HCT116 (cell line): ENCODE measurements at regions not wholly inside any gene's neighbourhood (a gene's known extent, or its start where the extent isn't known, plus 50 kb on each side); places are given as distances from the start of the nearest gene placed in this dataset.

Experiments used
- EZH2 ChIP-seq: fragments of 200-600 bp; sonication (generic); IDR thresholded peaks from 2 replicates; pipeline ENCODE4 v1.6.1; 2017; ENCODE audit warnings: antibody characterized with exemption, mixed run types
- POLR2A ChIP-seq: IDR thresholded peaks from 2 replicates; pipeline ENCODE4 v1.7.0; 2011; ENCODE audit warnings: borderline replicate concordance; ENCODE audit not compliant: insufficient read depth, insufficient read length; ENCODE audit errors: extremely low read depth
- POLR2AphosphoS5 ChIP-seq: IDR thresholded peaks from 2 replicates; pipeline ENCODE4 v1.6.1; 2011; ENCODE audit warnings: mild to moderate bottlenecking, low read depth, low read length, moderate library complexity
- SP1 ChIP-seq: IDR thresholded peaks from 2 replicates; pipeline ENCODE4 v1.6.1; 2012; ENCODE audit warnings: low read depth
- TCF7L2 ChIP-seq: IDR thresholded peaks from 2 replicates; pipeline ENCODE4 v1.7.0; 2011; ENCODE audit warnings: borderline replicate concordance, inconsistent platforms; ENCODE audit not compliant: insufficient read depth, insufficient read length; ENCODE audit errors: extremely low read depth
- YY1 ChIP-seq: IDR thresholded peaks from 2 replicates; pipeline ENCODE4 v1.6.1; 2011; ENCODE audit warnings: low read length, low read depth, moderate library complexity, mild to moderate bottlenecking; ENCODE audit not compliant: insufficient replicate concordance; ENCODE audit errors: extremely low read depth
- ZNF274 ChIP-seq: fragments of 200-500 bp; sonication (Bioruptor generic); IDR thresholded peaks from 2 replicates; pipeline ENCODE4 v1.6.1; 2014; ENCODE audit warnings: mild to moderate bottlenecking, low read depth, low read length, inconsistent platforms
- TF ChIP-seq, protein P1 (sequence below), 3 experiments: fragments of 200-600 bp in 1 of 3; sonication (generic) in 1 of 3; IDR thresholded peaks in 2 of 3; conservative IDR thresholded peaks in 1 of 3; 2 replicates each; pipeline ENCODE4 v1.5.1; 2012 to 2017; ENCODE audit warnings: low read depth in 2 of 3, low read length in 2 of 3, antibody characterized with exemption in 1 of 3, borderline replicate concordance in 1 of 3, control low read depth in 1 of 3, mild to moderate bottlenecking in 1 of 3, mixed read lengths in 1 of 3, mixed run types in 1 of 3, moderate library complexity in 1 of 3; ENCODE audit not compliant: insufficient read depth in 1 of 3
- TF ChIP-seq, protein P2 (sequence below): IDR thresholded peaks from 2 replicates; pipeline ENCODE4 v1.6.1; 2012
- TF ChIP-seq, protein P3 (sequence below): IDR thresholded peaks from 2 replicates; pipeline ENCODE4 v1.6.1; 2011; ENCODE audit warnings: mild to moderate bottlenecking, low read length, moderate library complexity; ENCODE audit not compliant: insufficient replicate concordance; ENCODE audit errors: extremely low read depth
- TF ChIP-seq, protein P4 (sequence below): IDR thresholded peaks from 2 replicates; pipeline ENCODE4 v1.6.1; 2012

DNA sequence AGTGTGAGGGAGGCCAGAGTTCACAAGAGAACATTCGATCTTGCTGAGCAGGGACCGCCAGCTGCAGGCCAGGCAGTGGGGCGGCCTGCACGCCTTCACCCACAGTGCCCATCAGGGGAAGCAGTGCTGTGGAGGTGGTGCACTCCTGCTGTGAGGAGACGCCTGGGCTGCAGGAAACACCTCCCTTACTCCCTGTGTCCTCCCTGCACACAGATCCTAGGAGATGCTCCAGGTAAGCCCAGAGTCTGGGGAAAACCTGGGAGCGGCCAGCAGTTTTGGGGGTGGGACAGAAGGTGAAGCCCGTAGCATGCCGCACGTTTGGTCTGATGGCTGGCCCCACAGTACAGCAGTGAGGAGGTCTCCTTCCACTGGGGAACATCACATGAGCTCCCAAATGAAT, 180.8 kb upstream of the RAB6C start:
- TF ChIP-seq YY1 (no peak), ZNF274 (no peak), EZH2 (no peak), TCF7L2 (no peak), SP1 (no peak), POLR2A (no peak), POLR2AphosphoS5 (no peak)
- TF ChIP-seq, protein P1, sequence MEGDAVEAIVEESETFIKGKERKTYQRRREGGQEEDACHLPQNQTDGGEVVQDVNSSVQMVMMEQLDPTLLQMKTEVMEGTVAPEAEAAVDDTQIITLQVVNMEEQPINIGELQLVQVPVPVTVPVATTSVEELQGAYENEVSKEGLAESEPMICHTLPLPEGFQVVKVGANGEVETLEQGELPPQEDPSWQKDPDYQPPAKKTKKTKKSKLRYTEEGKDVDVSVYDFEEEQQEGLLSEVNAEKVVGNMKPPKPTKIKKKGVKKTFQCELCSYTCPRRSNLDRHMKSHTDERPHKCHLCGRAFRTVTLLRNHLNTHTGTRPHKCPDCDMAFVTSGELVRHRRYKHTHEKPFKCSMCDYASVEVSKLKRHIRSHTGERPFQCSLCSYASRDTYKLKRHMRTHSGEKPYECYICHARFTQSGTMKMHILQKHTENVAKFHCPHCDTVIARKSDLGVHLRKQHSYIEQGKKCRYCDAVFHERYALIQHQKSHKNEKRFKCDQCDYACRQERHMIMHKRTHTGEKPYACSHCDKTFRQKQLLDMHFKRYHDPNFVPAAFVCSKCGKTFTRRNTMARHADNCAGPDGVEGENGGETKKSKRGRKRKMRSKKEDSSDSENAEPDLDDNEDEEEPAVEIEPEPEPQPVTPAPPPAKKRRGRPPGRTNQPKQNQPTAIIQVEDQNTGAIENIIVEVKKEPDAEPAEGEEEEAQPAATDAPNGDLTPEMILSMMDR (IDR thresholded peaks at IDR 0.05 in 2 of 3, conservative IDR thresholded peaks at IDR 0.05 in 1 of 3; ENCODE audit: borderline replicate concordance in 1 of 3, insufficient read depth in 1 of 3, low read depth in 2 of 3, low read length in 2 of 3) = no peak
- TF ChIP-seq, protein P2, sequence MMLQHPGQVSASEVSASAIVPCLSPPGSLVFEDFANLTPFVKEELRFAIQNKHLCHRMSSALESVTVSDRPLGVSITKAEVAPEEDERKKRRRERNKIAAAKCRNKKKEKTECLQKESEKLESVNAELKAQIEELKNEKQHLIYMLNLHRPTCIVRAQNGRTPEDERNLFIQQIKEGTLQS = no peak
- TF ChIP-seq, protein P3, sequence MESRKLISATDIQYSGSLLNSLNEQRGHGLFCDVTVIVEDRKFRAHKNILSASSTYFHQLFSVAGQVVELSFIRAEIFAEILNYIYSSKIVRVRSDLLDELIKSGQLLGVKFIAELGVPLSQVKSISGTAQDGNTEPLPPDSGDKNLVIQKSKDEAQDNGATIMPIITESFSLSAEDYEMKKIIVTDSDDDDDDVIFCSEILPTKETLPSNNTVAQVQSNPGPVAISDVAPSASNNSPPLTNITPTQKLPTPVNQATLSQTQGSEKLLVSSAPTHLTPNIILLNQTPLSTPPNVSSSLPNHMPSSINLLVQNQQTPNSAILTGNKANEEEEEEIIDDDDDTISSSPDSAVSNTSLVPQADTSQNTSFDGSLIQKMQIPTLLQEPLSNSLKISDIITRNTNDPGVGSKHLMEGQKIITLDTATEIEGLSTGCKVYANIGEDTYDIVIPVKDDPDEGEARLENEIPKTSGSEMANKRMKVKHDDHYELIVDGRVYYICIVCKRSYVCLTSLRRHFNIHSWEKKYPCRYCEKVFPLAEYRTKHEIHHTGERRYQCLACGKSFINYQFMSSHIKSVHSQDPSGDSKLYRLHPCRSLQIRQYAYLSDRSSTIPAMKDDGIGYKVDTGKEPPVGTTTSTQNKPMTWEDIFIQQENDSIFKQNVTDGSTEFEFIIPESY = no peak
- TF ChIP-seq, protein P4, sequence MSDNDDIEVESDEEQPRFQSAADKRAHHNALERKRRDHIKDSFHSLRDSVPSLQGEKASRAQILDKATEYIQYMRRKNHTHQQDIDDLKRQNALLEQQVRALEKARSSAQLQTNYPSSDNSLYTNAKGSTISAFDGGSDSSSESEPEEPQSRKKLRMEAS = no peak
